Psoas muscle (tissue), 7 donors: ENCODE measurements at regions not wholly inside any gene's neighbourhood (a gene's known extent, or its start where the extent isn't known, plus 50 kb on each side); places are given as distances from the start of the nearest gene placed in this dataset.

Experiments
- ATAC-seq, 4 donors: fragments of 200-7000 bp; cut with Tn5 transposase; one replicate each; pipeline ENCODE4 v1.9.1; 2020; ENCODE audit warnings: moderate library complexity in 3 of 4, mild to moderate bottlenecking in 2 of 4
- DNase-seq, 2 donors: peaks; one replicate each; pipeline ENCODE4 v3.0.0-alpha.2; 2020
- H3K27ac ChIP-seq: fragments of 200-600 bp; one replicate; pipeline ENCODE4 v1.8.0; 2022
- H3K27me3 ChIP-seq, 3 donors: fragments of 200-600 bp in 1 of 3; one replicate each; pipeline versions ENCODE4 v1.6.1 to v1.8.0; 2013 to 2022; ENCODE audit warnings: low read length in 2 of 3, mild to moderate bottlenecking in 2 of 3, moderate library complexity in 1 of 3; ENCODE audit not compliant: insufficient read depth in 3 of 3
- H3K36me3 ChIP-seq, 2 donors: fragments of 200-600 bp in 1 of 2; one replicate each; pipeline versions ENCODE4 v1.6.1 to v1.8.0; 2013 to 2022; ENCODE audit warnings: low read depth in 1 of 2, mild to moderate bottlenecking in 1 of 2, moderate library complexity in 1 of 2; ENCODE audit not compliant: insufficient read depth in 1 of 2
- H3K4me1 ChIP-seq: fragments of 200-600 bp; one replicate; pipeline ENCODE4 v1.8.0; 2022
- H3K4me3 ChIP-seq: fragments of 200-600 bp; one replicate; pipeline ENCODE4 v1.8.0; 2022; ENCODE audit warnings: mild to moderate bottlenecking
- H3K9me3 ChIP-seq: fragments of 200-600 bp; one replicate; pipeline ENCODE4 v1.8.0; 2022
- CTCF ChIP-seq: fragments of 200-600 bp; IDR thresholded peaks from one replicate; pipeline ENCODE4 v1.8.0; 2022; ENCODE audit warnings: antibody characterized with exemption
- WGBS, 3 donors: extraction: QIAGEN DNeasy Blood & Tissue Kit; methylation state at CpG; one replicate each; pipeline versions ENCODE4 v1.1.6 to v1.1.7; 2013; 5-methylcytosine and 5-hydroxymethylcytosine counted together
- intact Hi-C, 2 donors: fragments of 100-400 bp; cut with DNase I; formaldehyde crosslinking; loops; one replicate each; pipeline versions ENCODE4 v1.11.0 to v1.14.2; 2022
- donor health status: healthy with polysubstance abuse.
- donor health status: DM: no; HTN: no; CAD: no; lungs with moderate emphysema.
- donor health status: Bipolar disorder and iron deficiency.
- donor health status: healthy.
- donor health status: DM: yes; HTN: yes; CAD: no.
- donor health status: DM: no; HTN: no; CAD: no.
- donor health status: DM: yes; HTN: yes; CAD: no.

DNA sequence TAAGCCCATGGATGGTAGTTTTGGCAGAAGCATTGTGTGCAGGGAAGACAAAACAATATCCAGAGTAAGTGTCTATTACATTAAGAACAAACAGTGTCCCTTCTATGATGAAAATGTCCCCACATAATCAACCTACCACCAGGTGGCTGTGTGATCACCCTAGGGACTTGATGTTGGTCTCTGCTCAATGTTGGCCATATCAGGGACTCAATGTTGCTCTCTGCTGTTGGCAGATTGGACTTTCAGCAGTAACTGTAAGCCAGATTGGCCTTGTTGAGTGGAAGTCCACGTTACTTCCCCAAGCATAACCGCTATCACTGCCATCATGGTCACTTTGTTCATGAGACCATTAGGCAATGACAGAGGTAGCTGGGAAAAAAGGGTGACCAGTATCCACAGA, 52.8 kb upstream of the PRSS3 start:
- Histone ChIP-seq H3K4me1 (no peaks in the 10 kb centered on the region), H3K36me3 (no peaks in the 10 kb centered on the region), H3K4me3 (no peak overlapping the region), H3K27me3 (no peaks in the 10 kb centered on the region), H3K9me3 (no peaks in the 10 kb centered on the region), H3K27ac (no peak overlapping the region)
- WGBS, 3 donors: 76 to 80% (median 77%) methylated on average over 2 of the region's 2 CpGs
- DNase-seq: no peak
- ATAC-seq: no peak
- TF ChIP-seq CTCF: no peak
- intact Hi-C loops: no loop called here
